GM12891 (cell line): ENCODE measurements at regions not wholly inside any gene's neighbourhood (a gene's known extent, or its start where the extent isn't known, plus 50 kb on each side); places are given as distances from the start of the nearest gene placed in this dataset.

ENCODE experiments used
- POLR2A ChIP-seq: IDR thresholded peaks from 2 replicates; pipeline ENCODE4 v1.6.1; 2011; ENCODE audit warnings: low read depth, low read length, control low read depth
- TAF1 ChIP-seq: IDR thresholded peaks from 2 replicates; pipeline ENCODE4 v1.6.1; 2011; ENCODE audit warnings: low read depth, low read length, control low read depth

- TF ChIP-seq POLR2A (no peak), TAF1 (no peak)
These were observed 50.9 kb upstream of the ATP2B2 start for GRCh38 chr3:10556312-10556711.
